ENCODE measurements at regions not wholly inside any gene's neighbourhood (a gene's known extent, or its start where the extent isn't known, plus 50 kb on each side); places are given as distances from the start of the nearest gene placed in this dataset.

DNA sequence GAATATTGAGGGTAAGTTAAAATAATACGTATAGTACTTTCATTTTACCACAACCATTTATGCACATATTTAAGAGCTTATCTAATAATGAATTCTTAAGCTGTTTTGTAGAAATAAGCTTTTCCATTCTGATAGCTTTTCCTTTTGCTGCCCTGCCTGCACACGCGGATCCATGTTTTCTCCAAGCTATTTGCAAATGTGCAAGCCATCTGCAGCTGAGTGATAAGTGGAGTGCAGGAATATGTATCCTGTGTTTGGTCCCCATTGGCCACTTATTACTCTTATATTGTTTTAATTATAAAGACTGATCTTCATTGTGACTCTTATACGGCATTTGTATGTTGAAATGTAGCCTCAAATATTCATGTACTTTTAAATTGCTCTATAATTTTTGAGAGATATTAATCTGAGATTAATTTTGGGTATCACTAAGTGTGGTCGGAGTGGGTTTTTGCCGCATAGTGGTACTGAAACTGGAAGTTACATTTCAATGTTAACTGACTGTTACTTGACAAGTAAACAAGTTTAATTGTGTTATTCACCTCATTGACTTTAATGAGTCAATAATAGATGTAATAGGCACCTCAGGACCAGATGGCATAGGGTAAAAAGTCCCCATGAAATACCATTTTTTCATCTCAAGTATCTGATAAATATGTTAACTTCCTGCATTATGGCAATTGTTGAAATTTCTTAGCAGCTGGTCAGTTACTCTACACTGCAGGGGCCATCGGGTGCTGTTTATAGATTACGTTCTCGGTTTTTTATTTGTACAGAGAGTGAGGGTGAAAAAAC lies 1567.4 kb downstream of the EFNB2 start:
- Histone ChIP-seq H3K56ac (ENCODE audit: extremely low read depth, insufficient read depth, low read length) (no peak overlapping the region), H3K4me2 (ENCODE audit: low read depth, low read length) (no peak overlapping the region), H2BK15ac (ENCODE audit: low read depth, low read length) (no peak overlapping the region), H3K4me1 (ENCODE audit: control insufficient read depth, insufficient read depth, low read length) (no peaks in the 10 kb centered on the region), H3K36me3 (ENCODE audit: control insufficient read depth, insufficient read depth, low read length) (no peaks in the 10 kb centered on the region), H3K14ac (replicated peaks; ENCODE audit: low read depth, low read length) (no peak overlapping the region), H2BK120ac (ENCODE audit: low read depth, low read length) (no peak overlapping the region), H3K4me3 (ENCODE audit: insufficient read depth, low read depth, low read length) (no peak overlapping the region), H3K27me3 (ENCODE audit: control insufficient read depth, insufficient read depth, low read length) (no peaks in the 10 kb centered on the region), H4K8ac (ENCODE audit: low read depth in 2 of 2, low read length in 2 of 2) (no peak overlapping the region), H3K23ac (ENCODE audit: low read depth, low read length) (no peak overlapping the region), H3K9me3 (ENCODE audit: control insufficient read depth, insufficient read depth, low read length) (peaks cover 2% of the 10 kb centered on the region; the same call in 1 of the 2 replicates), H3K18ac (ENCODE audit: low read depth, low read length) (no peak overlapping the region), H3K9me1 (ENCODE audit: insufficient read depth, low read length) (no peaks in the 10 kb centered on the region), H3K9ac (ENCODE audit: low read depth, low read length) (no peak overlapping the region), H3K4ac (ENCODE audit: low read depth, low read length) (no peak overlapping the region), H4K91ac (ENCODE audit: insufficient read depth, low read depth, low read length) (no peak overlapping the region), H2BK20ac (ENCODE audit: low read depth, low read length) (no peak overlapping the region), H3K79me1 (ENCODE audit: low read depth in 1 of 2, low read length in 2 of 2) (no peaks in the 10 kb centered on the region), H4K5ac (ENCODE audit: low read depth, low read length) (no peak overlapping the region), H4K20me1 (ENCODE audit: insufficient read depth, low read length) (no peaks in the 10 kb centered on the region), H3K27ac (ENCODE audit: insufficient read depth, low read length) (no peak overlapping the region), H2AK9ac (replicated peaks; ENCODE audit: low read depth, low read length, poor library complexity) (no peak overlapping the region), H2BK5ac (ENCODE audit: low read depth, low read length, poor library complexity, severe bottlenecking) (no peak overlapping the region), H2AFZ (replicated peaks; ENCODE audit: low read length, poor library complexity) (no peak overlapping the region), H2AK5ac (ENCODE audit: low read depth, low read length) (no peak overlapping the region)
- TF ChIP-seq, protein P1, sequence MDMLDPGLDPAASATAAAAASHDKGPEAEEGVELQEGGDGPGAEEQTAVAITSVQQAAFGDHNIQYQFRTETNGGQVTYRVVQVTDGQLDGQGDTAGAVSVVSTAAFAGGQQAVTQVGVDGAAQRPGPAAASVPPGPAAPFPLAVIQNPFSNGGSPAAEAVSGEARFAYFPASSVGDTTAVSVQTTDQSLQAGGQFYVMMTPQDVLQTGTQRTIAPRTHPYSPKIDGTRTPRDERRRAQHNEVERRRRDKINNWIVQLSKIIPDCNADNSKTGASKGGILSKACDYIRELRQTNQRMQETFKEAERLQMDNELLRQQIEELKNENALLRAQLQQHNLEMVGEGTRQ (IDR thresholded peaks at IDR 0.05; ENCODE audit: low read depth, low read length), result no peak
- CTCF ChIA-PET, result no interaction called here
- ATAC-seq (ENCODE audit: low read depth) (no peak), DNase-seq (no peak)
- dilution Hi-C loops (cut with HindIII; ENCODE audit: low sequenced_read_pairs, unreplicated experiment), result no loop called here
- intact Hi-C loops (cut with micrococcal nuclease), result loop anchor here (10.0 kb wide), 1 partner anchor 1603 kb away; no protein-coding TSS in a partner anchor
- BruUV-seq (replicated peaks), result no TSS peak
- no CpG with 5 or more reads among the region's 9 CpGs for WGBS, 2 experiments (ENCODE audit: extremely low coverage in 2 of 2, insufficient read length in 1 of 2)
- POLR2A ChIA-PET (ENCODE audit: unreplicated experiment), result no interaction called here
- in situ Hi-C loops (cut with MboI; ENCODE audit: low sequenced_read_pairs), result no loop called here

Measured in IMR-90 (cell line).